Kidney (tissue), 13 donors: ENCODE measurements at regions not wholly inside any gene's neighbourhood (a gene's known extent, or its start where the extent isn't known, plus 50 kb on each side); places are given as distances from the start of the nearest gene placed in this dataset.

Source experiments
- DNase-seq, 5 donors: peaks; one replicate each; pipeline ENCODE4 v3.0.0-alpha.2; 2013 to 2020
- FAIRE-seq: peaks from 2 replicates; lab custom pipeline; 2012; peaks lifted over from hg19 to GRCh38; lab: Jason Lieb, UNC
- H3K27ac ChIP-seq, 2 donors: one replicate each; pipeline ENCODE4 v1.7.0; 2013; ENCODE audit warnings: low read depth in 2 of 2, low read length in 2 of 2, inconsistent platforms in 1 of 2
- H3K27me3 ChIP-seq: one replicate; pipeline ENCODE4 v1.7.1; 2013; ENCODE audit warnings: low read length, inconsistent platforms; ENCODE audit not compliant: control insufficient read depth, insufficient read depth
- H3K36me3 ChIP-seq, 3 donors: one replicate each; pipeline versions ENCODE4 v1.7.0 to v1.7.1; 2013; ENCODE audit warnings: low read length in 3 of 3, control low read depth in 1 of 3, inconsistent platforms in 1 of 3; ENCODE audit not compliant: insufficient read depth in 3 of 3, control insufficient read depth in 2 of 3
- H3K4me1 ChIP-seq, 3 donors: one replicate each; pipeline versions ENCODE4 v1.7.0 to v1.7.1; 2013; ENCODE audit warnings: low read length in 3 of 3, inconsistent platforms in 1 of 3, low read depth in 1 of 3; ENCODE audit not compliant: control insufficient read depth in 2 of 3, insufficient read depth in 2 of 3
- H3K4me3 ChIP-seq, 3 donors: one replicate each; pipeline versions ENCODE4 v1.7.0 to v1.8.1; 2013; ENCODE audit warnings: low read length in 3 of 3, control low read depth in 1 of 3, inconsistent platforms in 1 of 3
- H3K9ac ChIP-seq, 3 donors: one replicate each; pipeline versions ENCODE4 v1.7.0 to v1.7.1; 2013; ENCODE audit warnings: low read length in 3 of 3, control low read depth in 1 of 3, inconsistent platforms in 1 of 3
- H3K9me3 ChIP-seq, 3 donors: one replicate each; pipeline versions ENCODE4 v1.7.0 to v1.7.1; 2013; ENCODE audit warnings: low read length in 3 of 3, control low read depth in 1 of 3, inconsistent platforms in 1 of 3; ENCODE audit not compliant: control insufficient read depth in 2 of 3, insufficient read depth in 1 of 3
- CTCF ChIP-seq: IDR thresholded peaks from 3 replicates; pipeline ENCODE4 v1.5.1; 2012; ENCODE audit warnings: mild to moderate bottlenecking, moderate library complexity, borderline replicate concordance; ENCODE audit not compliant: insufficient read depth; ENCODE audit errors: extremely low read depth
- intact Hi-C: fragments of 100-400 bp; cut with DNase I; formaldehyde crosslinking; loops from one replicate; pipeline ENCODE4 v1.11.1; 2022
- donor health status: control.
- donor health status: control.
- donor health status: control.
- donor health status: control.
- donor health status: control.
- donor health status: DM: yes; HTN: yes; CAD: no.
- donor health status: Normal renal cell carcinoma (clear cell type).

DNA sequence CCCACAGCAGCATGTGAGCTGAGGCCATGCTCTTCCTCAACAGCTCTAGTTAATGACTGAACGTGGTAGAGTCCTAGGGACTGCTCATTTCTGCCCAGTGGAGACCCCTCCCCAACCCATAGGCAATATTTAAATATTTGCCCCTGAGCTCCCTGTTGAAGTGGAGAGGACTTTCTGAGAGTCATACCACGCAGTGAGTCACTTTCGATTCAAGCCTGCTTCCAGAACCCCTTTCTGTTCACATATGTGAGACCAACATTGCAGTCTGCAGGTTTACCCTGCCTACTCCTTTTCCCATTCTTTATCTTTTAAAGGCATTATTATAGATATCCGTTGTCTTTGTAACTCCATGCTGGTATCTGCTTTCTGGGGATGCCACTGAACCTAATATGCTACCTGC, 946.3 kb downstream of the JRKL start:
- intact Hi-C loops = no loop called here
- Histone ChIP-seq H3K9me3 (no peaks in the 10 kb centered on the region), H3K36me3 (no peaks in the 10 kb centered on the region), H3K4me3 (no peak overlapping the region), H3K9ac (no peak overlapping the region), H3K27me3 (no peaks in the 10 kb centered on the region), H3K4me1 (no peaks in the 10 kb centered on the region), H3K27ac (no peak overlapping the region)
- no peak for DNase-seq
- no peak for TF ChIP-seq CTCF
- no peak for FAIRE-seq

DNA sequence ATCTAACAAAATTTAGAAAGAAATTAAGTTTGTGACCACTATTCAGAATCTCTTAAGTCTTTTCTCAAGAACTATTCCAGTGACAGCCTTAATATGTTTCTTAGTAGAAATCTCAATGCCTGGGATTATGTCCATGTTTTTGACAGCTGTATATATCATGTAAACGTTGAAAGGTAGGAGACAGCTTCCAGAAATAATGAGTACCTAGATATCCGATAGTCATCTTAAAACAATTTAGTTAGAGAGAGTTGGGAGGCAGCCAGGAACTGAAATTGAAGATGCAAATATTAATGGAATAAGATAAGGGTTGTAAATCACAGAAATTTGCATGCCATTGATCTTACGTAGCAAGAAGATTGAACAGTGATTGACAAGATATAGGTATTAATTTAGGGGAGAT, 955.2 kb downstream of the JRKL start:
- intact Hi-C loops = no loop called here
- DNase-seq (no peak), FAIRE-seq (no peak)
- TF ChIP-seq CTCF = no peak
- H3K4me1 ChIP-seq = no peaks in the 10 kb centered on the region
- no peak overlapping the region for H3K9ac ChIP-seq
- no peaks in the 10 kb centered on the region for H3K27me3 ChIP-seq
- no peaks in the 10 kb centered on the region for H3K36me3 ChIP-seq
- no peaks in the 10 kb centered on the region for H3K9me3 ChIP-seq
- H3K27ac ChIP-seq = no peak overlapping the region
- H3K4me3 ChIP-seq = no peak overlapping the region

GRCh38 chr11:97349201-97349600, 959.4 kb downstream of the JRKL start:
- H3K4me3 ChIP-seq = no peak overlapping the region
- no peaks in the 10 kb centered on the region for H3K9me3 ChIP-seq
- H3K4me1 ChIP-seq = no peaks in the 10 kb centered on the region
- no peaks in the 10 kb centered on the region for H3K27me3 ChIP-seq
- intact Hi-C loops = no loop called here
- no peak for DNase-seq
- TF ChIP-seq CTCF = no peak
- H3K27ac ChIP-seq = no peak overlapping the region
- H3K36me3 ChIP-seq = no peaks in the 10 kb centered on the region
- no peak for FAIRE-seq
- H3K9ac ChIP-seq = no peak overlapping the region

DNA sequence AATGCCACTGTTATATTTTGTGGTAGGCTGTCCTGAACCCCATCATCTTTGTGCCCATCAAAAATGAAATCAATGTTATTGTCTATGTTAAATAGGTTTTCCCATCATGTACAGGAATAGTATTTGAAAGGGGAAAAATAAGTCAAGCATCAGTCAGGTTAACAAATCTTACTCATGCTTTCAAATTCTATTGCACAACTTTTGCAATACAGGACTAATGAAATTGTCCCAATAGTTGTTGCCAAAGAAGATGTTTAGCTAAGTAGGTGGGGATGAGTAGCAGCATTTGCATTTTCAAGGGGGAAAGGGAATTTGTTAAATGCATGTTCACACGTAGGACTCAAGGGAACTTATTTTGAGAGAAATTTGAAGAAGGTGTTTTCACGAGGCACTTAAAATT, 962.1 kb downstream of the JRKL start:
- Histone ChIP-seq H3K27me3 (no peaks in the 10 kb centered on the region), H3K27ac (no peak overlapping the region), H3K9me3 (no peaks in the 10 kb centered on the region), H3K4me3 (no peak overlapping the region), H3K9ac (no peak overlapping the region), H3K36me3 (no peaks in the 10 kb centered on the region), H3K4me1 (no peaks in the 10 kb centered on the region)
- TF ChIP-seq CTCF = no peak
- intact Hi-C loops = no loop called here
- FAIRE-seq = no peak
- no peak for DNase-seq
